ENCODE measurements at regions not wholly inside any gene's neighbourhood (a gene's known extent, or its start where the extent isn't known, plus 50 kb on each side); places are given as distances from the start of the nearest gene placed in this dataset.

GRCh38 chr5:5625491-5625890 is 203.0 kb downstream of the ICE1 start:
- TF ChIP-seq, protein P1, sequence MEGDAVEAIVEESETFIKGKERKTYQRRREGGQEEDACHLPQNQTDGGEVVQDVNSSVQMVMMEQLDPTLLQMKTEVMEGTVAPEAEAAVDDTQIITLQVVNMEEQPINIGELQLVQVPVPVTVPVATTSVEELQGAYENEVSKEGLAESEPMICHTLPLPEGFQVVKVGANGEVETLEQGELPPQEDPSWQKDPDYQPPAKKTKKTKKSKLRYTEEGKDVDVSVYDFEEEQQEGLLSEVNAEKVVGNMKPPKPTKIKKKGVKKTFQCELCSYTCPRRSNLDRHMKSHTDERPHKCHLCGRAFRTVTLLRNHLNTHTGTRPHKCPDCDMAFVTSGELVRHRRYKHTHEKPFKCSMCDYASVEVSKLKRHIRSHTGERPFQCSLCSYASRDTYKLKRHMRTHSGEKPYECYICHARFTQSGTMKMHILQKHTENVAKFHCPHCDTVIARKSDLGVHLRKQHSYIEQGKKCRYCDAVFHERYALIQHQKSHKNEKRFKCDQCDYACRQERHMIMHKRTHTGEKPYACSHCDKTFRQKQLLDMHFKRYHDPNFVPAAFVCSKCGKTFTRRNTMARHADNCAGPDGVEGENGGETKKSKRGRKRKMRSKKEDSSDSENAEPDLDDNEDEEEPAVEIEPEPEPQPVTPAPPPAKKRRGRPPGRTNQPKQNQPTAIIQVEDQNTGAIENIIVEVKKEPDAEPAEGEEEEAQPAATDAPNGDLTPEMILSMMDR (IDR thresholded peaks at IDR 0.05; ENCODE audit: low read length), result no peak
- TF ChIP-seq EZH2 (IDR thresholded peaks at IDR 0.05; ENCODE audit: borderline replicate concordance, low read length), result no peak
